ENCODE measurements at regions not wholly inside any gene's neighbourhood (a gene's known extent, or its start where the extent isn't known, plus 50 kb on each side); places are given as distances from the start of the nearest gene placed in this dataset.

GRCh38 chr1:101148980-101149379, 87.8 kb upstream of the S1PR1 start:
- in situ Hi-C loops (cut with MboI; ENCODE audit: low pct_unique_long_range_greater_than_20kb, low sequenced_read_pairs, unreplicated experiment) = no loop called here
- DNase-seq (ENCODE audit: low spot score) = no peak
- TF ChIP-seq CTCF (IDR thresholded peaks at IDR 0.05; ENCODE audit: extremely low read depth, insufficient read depth, missing control alignments) = no peak

- no peak for TF ChIP-seq CTCF (IDR thresholded peaks at IDR 0.05; ENCODE audit: extremely low read depth, insufficient read depth, missing control alignments)
- no peak for DNase-seq (ENCODE audit: low spot score)
- in situ Hi-C loops (cut with MboI; ENCODE audit: low pct_unique_long_range_greater_than_20kb, low sequenced_read_pairs, unreplicated experiment) = no loop called here
Measured at GRCh38 chr1:101147381-101147780, 89.4 kb upstream of the S1PR1 start.

GRCh38 chr1:101145449-101145820, 91.4 kb upstream of the S1PR1 start:
- in situ Hi-C loops (cut with MboI; ENCODE audit: low pct_unique_long_range_greater_than_20kb, low sequenced_read_pairs, unreplicated experiment) = no loop called here
- no peak for TF ChIP-seq CTCF (IDR thresholded peaks at IDR 0.05; ENCODE audit: extremely low read depth, insufficient read depth, missing control alignments)
- DNase-seq (ENCODE audit: low spot score) = no peak

GRCh38 chr1:101144671-101145448, 92.0 kb upstream of the S1PR1 start:
- in situ Hi-C loops (cut with MboI; ENCODE audit: low pct_unique_long_range_greater_than_20kb, low sequenced_read_pairs, unreplicated experiment) = no loop called here
- no peak for DNase-seq (ENCODE audit: low spot score)
- TF ChIP-seq CTCF (IDR thresholded peaks at IDR 0.05; ENCODE audit: extremely low read depth, insufficient read depth, missing control alignments) = no peak

GRCh38 chr1:101142244-101142643, 94.6 kb upstream of the S1PR1 start:
- no peak for DNase-seq (ENCODE audit: low spot score)

GRCh38 chr1:101141376-101141775, 95.4 kb upstream of the S1PR1 start:
- in situ Hi-C loops (cut with MboI; ENCODE audit: low pct_unique_long_range_greater_than_20kb, low sequenced_read_pairs, unreplicated experiment) = no loop called here
- no peak for DNase-seq (ENCODE audit: low spot score)
- no peak for TF ChIP-seq CTCF (IDR thresholded peaks at IDR 0.05; ENCODE audit: extremely low read depth, insufficient read depth, missing control alignments)

More at GRCh38 chr1:101142244-101142643, 94.6 kb upstream of the S1PR1 start:
- no peak for TF ChIP-seq CTCF (IDR thresholded peaks at IDR 0.05; ENCODE audit: extremely low read depth, insufficient read depth, missing control alignments)
- in situ Hi-C loops (cut with MboI; ENCODE audit: low pct_unique_long_range_greater_than_20kb, low sequenced_read_pairs, unreplicated experiment) = no loop called here

Measured in GM13977 (cell line).